GM19240 (cell line): ENCODE measurements at regions not wholly inside any gene's neighbourhood (a gene's known extent, or its start where the extent isn't known, plus 50 kb on each side); places are given as distances from the start of the nearest gene placed in this dataset.

ENCODE experiments used
- DNase-seq: peaks from one replicate; pipeline ENCODE4 v3.0.0; 2011; ENCODE audit warnings: low spot score; ENCODE audit not compliant: insufficient read length

DNA sequence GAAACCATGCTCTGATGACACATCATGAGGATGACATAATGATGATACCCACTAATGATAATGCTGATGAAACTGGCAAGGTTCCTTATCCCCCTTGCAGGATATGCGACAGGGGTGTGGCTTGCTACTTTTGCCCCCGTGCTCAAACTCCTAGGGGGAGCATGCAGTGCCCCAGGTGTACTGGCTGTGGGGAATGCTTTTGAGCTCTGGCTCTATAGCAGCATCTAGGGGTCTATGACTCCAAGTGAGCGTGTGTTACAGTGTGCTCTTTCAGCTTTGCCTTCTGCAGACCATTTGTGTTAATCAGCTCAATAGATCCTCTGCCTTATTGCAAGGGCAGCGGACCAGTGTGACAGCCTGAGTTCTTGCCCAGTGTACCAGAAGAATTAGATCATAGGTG, 1239.5 kb downstream of the SI start:
- DNase-seq = no peak

DNA sequence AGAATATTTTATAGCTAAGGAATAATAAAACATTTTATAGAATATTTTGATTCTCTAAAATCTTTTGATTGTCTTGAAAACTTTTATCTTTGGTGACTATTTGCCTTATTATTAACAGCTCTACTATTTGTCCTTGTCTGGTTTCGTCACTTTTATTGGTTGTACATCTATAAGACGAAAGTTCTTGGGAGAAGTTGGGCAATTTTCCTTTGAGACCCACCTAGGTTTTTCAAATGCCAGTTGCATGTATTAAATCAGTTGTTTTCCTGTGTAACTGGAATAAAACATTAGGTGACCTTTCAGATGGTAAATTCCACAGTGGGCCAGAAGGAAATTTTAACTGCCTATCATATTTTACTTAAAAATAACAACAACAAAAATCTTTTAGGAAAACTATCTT, 1245.7 kb downstream of the SI start:
- no peak for DNase-seq

- DNase-seq = no peak
Observed at GRCh38 chr3:163821841-163822240, 1256.5 kb downstream of the SI start.

- no peak for DNase-seq
Observed at GRCh38 chr3:163817015-163817414, 1261.3 kb downstream of the SI start.

DNA sequence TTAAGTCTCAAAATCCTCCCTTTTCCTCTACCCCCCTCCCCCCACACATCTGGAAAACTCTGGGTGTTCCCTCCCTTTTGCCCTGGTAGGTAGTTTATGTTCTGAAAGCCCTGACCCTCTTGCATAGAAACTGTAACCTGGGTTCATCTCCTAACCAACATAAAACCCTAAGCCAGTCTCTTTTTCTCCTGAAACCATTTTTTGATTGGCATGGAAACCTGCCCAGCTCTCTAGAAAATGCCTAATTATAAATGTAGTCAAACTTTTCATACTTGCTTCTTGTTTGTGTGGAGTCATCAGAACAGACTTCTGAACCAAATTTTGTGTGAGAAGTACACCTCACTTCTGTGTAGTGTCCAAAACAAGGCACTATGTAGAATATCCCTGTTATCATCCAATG, 1264.4 kb downstream of the SI start:
- DNase-seq = no peak

DNA sequence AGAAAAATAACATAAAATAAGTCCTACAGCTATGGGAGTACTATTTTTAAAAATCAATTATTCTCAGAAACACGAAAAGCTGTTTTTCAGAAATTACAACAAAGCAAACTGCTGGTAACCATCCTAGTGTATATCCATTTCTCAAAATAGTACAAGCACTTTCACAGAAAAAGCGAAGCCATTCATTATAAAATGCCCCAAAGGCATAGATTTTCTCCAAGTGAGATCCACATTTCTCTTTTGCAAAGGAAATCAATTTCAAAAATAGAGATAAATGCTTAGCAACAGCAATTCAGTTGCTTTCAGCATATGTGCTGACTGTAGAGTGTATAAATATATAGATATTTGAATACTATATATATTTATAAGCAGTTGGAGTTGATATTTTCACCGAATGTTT, 1266.3 kb downstream of the SI start:
- DNase-seq = no peak

DNA sequence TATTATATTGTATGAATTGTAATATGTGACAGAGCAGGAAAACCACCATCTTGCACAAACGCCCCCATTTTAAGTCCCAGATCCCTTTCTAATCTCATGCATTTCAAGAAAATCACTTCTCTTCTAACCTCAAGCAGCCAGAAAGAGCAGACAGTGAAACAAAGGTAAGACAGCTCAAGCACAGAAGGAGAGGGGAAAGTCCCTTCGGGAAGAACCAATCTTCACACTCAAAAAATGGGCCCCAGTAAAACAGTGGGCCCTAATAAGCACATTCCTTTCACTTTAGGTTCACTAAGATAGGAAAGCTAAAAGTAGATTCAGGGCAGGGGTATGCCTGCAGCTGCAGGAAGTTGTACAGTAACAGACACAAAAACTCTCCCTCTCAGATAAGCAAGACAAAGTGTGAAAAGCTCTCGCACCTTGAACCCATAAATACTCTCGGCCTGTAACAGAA, 1268.7 kb downstream of the SI start:
- DNase-seq = no peak

DNA sequence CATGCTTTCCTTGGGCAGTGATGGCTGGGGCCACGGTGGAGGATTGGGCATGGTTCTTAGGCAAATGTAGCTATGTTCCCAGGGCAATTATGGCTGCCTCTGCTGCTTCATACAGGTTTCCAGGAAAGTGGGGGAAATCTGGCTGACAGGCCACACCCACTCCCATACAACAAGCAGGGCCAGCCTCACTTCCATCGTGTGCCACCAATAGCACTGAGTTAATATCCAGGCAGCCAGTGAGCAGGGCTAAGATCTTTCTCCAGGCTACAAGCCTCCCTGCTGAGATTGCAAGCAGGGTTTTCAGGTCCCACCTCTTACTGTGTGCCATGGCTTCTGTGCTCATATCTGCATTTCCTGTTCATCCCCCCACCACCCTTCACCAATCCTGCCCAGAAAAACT, 1291.9 kb downstream of the SI start:
- DNase-seq = no peak

DNA sequence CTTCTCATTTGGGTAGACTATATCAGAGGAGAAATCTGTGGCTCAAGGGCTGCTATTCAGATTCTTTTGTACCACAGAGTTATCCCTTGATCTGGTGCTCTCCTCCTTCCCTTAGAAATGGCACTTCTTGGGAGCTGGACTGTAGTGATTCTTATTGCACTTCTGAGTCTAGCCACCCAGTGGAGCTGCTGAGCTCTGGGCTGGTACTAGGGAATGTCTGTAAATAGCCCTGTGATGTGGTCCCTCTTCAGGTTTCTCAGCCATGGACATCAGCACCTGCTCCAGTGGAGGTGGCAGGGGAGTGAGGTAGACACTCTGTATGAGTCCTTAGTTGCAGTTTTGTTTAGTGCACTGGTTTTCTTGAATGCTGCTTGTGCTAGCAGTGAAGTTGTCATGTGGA, 1292.6 kb downstream of the SI start:
- DNase-seq = no peak

GRCh38 chr3:163779396-163780344, 1298.6 kb downstream of the SI start:
- DNase-seq = no peak

- DNase-seq = no peak
Observed at GRCh38 chr3:163776743-163777142, 1301.6 kb downstream of the SI start.

DNA sequence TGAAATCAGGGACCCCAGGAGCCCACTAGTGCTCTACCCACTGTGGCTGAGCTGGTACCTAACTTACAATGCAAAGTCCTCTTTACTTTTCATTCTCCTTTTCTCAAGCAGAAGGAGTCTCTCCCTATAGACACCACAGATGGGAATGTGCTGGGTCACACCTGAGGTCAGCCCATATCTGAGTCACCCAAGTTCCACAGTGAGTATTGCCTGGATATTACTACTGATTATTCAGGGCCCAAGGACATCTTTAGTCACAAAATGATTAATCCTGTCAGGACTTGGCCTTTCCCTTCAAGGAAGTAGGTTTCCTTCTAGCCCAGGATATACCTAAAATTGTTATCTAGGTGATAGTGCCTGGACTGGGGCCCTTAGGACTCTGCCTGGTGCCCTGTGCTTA, 1305.2 kb downstream of the SI start:
- no peak for DNase-seq

GRCh38 chr3:163768048-163768447, 1310.2 kb downstream of the SI start:
- no peak for DNase-seq

DNA sequence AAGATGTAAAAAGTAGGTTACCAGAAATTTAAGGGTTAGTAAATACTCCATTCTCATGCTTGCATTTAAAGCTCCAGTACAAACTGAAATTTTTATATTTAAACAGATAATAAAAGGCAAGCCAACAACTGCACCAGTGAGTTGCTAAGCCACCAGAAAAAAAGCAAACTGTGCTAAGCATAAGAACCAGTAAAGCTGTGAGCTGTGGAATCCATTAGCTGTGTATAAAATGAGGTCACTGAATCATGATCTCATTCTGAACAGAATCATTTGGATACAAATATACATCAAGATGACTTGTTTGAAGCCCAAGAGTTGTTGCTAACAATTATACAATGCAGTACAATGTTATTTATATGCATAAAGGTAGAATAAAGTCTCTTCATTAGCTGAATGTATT, 1312.2 kb downstream of the SI start:
- no peak for DNase-seq

DNA sequence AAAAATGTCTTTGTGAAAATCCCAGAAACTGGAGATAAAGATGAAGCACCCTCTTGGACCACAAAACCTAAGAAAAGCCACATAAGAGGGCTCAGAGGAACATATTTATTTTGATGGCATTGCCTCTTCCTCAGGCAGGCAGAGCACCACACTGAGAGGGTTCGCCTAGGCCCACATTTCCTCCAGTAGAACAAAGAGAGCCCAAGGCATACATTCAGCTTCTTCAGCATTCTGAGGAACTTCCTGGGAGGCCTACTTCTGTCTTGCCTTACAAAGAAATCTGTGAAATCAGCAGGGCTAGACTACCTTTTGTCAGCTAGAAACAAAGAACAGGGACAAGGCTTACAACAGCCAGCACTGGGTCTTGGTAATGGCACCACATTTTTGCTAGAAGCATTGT, 1325.3 kb downstream of the SI start:
- no peak for DNase-seq

- no peak for DNase-seq
Observed at GRCh38 chr3:163745204-163745603, 1333.1 kb downstream of the SI start.

DNA sequence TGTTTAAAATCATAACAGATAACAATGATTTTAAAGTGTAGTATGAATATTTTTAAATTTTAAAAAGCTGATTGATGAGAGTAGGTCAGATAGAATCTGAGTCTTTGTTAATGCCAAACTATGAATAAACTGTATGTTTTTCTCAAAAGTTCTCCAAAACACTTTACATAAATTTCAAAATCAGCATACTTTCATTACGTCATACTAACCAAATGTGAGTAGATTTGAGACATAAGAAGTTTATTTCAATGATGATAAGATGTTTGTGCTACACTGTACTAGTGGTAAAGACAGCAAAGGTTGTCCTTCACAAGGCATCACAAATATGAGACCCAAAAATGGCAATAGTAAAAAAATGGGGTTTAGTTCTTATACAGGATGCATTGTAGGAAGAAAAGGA, 1342.9 kb downstream of the SI start:
- no peak for DNase-seq

DNA sequence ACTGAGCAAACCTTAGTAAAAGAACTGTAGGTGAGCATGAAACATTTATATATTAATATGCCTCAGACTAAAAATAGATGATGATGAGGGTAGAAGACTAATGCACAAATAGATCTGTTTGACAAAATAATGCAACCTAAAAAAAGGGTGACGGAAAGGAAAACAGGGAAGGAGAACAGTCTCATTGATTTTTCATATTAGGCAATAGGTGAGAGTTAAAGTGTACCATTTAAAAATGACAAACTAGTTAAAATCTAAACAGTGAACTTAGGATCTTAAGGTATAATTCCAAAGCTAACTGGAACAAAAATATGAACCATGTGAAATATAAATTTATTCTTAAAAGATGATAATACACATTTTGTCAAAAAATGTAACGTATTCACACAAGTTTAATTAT, 1347.6 kb downstream of the SI start:
- no peak for DNase-seq

- no peak for DNase-seq
Observed at GRCh38 chr3:163726125-163726524, 1352.2 kb downstream of the SI start.

- DNase-seq = no peak
Observed at GRCh38 chr3:163722405-163722804, 1355.9 kb downstream of the SI start.

DNA sequence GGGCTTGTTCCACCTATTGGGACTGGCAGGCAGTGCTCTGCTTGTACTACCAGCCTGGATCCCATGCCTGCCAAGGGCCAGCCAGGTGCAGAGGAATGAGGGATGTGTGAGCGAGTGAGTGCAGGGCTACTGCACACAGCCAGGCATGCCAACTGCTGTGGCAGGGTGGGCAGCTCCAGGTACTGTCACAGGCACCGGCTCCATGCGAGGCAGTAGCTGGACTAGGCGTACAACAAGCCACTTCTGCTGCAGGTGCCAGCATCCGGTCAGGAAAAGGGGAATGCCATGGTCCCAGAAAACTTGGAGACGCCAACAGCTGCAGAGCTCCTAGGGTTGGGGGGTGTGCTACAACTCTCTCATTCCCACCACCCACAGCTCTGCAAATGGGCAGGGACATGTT, 1356.7 kb downstream of the SI start:
- DNase-seq = no peak

DNA sequence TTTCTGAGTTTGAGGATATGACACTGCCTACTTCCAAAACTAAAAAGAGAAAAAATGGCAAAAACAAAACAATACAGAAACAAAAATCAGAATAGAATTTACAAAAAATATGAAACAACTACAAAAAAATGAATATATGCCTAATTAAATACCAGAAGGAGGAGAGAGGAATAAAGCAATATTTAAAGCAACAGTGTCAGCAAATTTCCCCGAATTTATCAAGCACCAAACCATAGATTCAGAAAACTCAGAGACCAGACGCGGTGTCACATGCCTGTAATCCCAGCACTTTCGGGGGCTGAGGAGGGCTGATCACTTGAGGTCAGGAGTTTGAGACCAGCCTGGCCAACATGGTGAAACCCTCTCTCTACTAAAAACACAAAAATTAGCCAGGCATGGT, 1360.9 kb downstream of the SI start:
- no peak for DNase-seq

- no peak for DNase-seq
Observed at GRCh38 chr3:163708428-163708827, 1369.9 kb downstream of the SI start.
